ENCODE measurements at regions not wholly inside any gene's neighbourhood (a gene's known extent, or its start where the extent isn't known, plus 50 kb on each side); places are given as distances from the start of the nearest gene placed in this dataset.

DNA sequence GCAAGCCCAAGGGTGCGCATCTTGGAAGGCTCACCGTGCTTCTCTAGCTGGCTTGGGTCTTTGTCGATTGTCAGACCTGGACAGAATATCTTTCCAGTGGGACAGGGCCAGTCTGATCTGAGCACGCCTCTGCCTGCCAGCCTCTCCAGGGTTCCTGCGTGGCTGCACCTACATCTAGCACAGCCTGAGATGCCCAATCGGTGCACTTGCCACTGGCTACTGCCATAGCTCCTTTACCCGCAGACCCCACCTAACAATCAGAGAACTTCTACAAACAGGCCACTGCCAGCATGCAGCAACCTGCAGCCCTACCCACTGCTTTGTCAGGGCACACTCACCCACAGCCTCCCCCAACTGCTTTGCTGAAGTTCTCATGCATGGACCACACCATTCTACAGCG is 56.7 kb upstream of the PHACTR3 start:
- TF ChIP-seq, protein P1, sequence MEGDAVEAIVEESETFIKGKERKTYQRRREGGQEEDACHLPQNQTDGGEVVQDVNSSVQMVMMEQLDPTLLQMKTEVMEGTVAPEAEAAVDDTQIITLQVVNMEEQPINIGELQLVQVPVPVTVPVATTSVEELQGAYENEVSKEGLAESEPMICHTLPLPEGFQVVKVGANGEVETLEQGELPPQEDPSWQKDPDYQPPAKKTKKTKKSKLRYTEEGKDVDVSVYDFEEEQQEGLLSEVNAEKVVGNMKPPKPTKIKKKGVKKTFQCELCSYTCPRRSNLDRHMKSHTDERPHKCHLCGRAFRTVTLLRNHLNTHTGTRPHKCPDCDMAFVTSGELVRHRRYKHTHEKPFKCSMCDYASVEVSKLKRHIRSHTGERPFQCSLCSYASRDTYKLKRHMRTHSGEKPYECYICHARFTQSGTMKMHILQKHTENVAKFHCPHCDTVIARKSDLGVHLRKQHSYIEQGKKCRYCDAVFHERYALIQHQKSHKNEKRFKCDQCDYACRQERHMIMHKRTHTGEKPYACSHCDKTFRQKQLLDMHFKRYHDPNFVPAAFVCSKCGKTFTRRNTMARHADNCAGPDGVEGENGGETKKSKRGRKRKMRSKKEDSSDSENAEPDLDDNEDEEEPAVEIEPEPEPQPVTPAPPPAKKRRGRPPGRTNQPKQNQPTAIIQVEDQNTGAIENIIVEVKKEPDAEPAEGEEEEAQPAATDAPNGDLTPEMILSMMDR (IDR thresholded peaks at IDR 0.05; ENCODE audit: insufficient read depth, low read length, poor library complexity, severe bottlenecking) = no peak
- no peak for TF ChIP-seq EZH2phosphoT487 (conservative IDR thresholded peaks at IDR 0.05; ENCODE audit: low read length)

All from SU-DHL-6 (cell line).